ENCODE measurements at regions not wholly inside any gene's neighbourhood (a gene's known extent, or its start where the extent isn't known, plus 50 kb on each side); places are given as distances from the start of the nearest gene placed in this dataset.

DNA sequence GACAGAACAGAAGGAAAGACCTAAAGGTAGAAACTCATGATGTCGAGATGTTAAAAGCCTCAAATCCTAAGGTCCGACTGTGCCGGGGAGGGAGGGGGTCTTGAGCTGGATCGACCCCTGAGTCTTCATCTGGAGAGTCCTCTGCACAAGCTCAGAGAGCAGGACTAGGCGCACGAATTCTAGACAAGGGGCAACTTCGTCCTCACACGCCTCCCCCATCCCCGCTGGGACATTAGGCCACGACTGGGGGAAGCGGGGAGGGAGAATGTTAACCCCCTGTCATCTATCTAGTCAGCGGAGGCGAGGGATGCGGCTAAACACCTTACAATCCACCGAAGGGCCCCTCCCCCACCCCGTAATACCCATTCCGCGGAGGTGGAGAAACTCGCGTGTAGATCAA is 94.7 kb downstream of the PRKAB2 start:
- TF ChIP-seq, protein P1, sequence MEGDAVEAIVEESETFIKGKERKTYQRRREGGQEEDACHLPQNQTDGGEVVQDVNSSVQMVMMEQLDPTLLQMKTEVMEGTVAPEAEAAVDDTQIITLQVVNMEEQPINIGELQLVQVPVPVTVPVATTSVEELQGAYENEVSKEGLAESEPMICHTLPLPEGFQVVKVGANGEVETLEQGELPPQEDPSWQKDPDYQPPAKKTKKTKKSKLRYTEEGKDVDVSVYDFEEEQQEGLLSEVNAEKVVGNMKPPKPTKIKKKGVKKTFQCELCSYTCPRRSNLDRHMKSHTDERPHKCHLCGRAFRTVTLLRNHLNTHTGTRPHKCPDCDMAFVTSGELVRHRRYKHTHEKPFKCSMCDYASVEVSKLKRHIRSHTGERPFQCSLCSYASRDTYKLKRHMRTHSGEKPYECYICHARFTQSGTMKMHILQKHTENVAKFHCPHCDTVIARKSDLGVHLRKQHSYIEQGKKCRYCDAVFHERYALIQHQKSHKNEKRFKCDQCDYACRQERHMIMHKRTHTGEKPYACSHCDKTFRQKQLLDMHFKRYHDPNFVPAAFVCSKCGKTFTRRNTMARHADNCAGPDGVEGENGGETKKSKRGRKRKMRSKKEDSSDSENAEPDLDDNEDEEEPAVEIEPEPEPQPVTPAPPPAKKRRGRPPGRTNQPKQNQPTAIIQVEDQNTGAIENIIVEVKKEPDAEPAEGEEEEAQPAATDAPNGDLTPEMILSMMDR (IDR thresholded peaks at IDR 0.05; ENCODE audit: low read depth, low read length): no peak
- no peak for TF ChIP-seq EZH2phosphoT487 (IDR thresholded peaks at IDR 0.05; ENCODE audit: low read depth)
